Caki2 (cell line): ENCODE measurements at regions not wholly inside any gene's neighbourhood (a gene's known extent, or its start where the extent isn't known, plus 50 kb on each side); places are given as distances from the start of the nearest gene placed in this dataset.
"Not testable (repeated sequence)": the region's sequence is repeated elsewhere in the genome, so short reads cannot be mapped to it uniquely, and the experiment has no call there.

Experiments
- DNase-seq: peaks from one replicate; pipeline ENCODE4 v3.0.0-alpha.2; 2015; ENCODE audit warnings: low read depth
- in situ Hi-C: cut with HindIII; loops from 2 replicates; pipeline ENCODE4 v1.10.0; 2016; ENCODE audit warnings: low sequenced_read_pairs, low pct_unique_long_range_greater_than_20kb, mixed read lengths

- no peak for DNase-seq
- in situ Hi-C loops, result no loop called here
These were observed 399.8 kb downstream of the OSTF1 start for GRCh38 chr9:75487856-75488718.

GRCh38 chr9:75488719-75489110 is 400.4 kb downstream of the OSTF1 start:
- in situ Hi-C loops, result no loop called here
- DNase-seq, result no peak

- in situ Hi-C loops, result no loop called here
- no peak for DNase-seq
These were observed 400.1 kb upstream of the PCSK5 start for GRCh38 chr9:75490326-75490725.

DNA sequence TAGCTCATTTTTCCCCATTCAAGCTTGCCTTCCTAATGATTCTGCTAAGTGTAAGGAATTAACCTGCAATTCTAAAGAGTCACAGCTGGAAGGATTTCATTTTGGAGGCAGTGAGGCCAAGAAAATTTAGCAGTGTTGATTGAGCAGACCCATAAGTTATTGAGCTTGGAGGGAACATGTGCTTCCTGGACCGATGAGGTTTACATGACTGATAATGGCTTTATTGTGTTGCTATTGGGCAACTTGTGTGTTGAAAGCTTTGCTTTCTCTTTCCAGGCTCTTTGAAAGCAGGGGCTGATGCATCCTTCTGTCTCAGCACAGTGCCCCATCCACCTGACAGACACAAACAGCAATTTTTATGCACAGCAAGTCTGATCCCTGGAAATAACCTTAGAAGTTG is 398.9 kb upstream of the PCSK5 start:
- in situ Hi-C loops, result no loop called here
- no peak for DNase-seq

DNA sequence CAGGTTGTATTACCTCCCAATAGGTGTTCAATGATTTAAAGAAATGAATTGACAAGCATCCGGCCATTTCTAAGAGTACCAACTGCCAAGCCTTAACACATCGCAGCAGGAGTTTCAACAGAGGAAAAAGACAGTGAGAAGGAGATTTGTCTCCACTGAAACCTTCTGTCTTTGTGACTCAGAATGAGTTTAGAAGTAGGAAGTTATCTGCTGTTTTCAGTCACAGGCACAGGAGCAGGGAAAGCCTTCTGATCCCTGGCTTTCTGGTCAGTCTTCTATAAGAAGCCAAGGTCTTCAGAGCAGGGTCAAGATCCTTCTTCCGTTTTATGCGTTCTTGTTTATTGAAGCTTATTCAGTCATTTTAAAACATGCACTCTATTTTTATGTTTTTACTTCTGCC is 390.7 kb upstream of the PCSK5 start:
- no peak for DNase-seq
- in situ Hi-C loops, result no loop called here

DNA sequence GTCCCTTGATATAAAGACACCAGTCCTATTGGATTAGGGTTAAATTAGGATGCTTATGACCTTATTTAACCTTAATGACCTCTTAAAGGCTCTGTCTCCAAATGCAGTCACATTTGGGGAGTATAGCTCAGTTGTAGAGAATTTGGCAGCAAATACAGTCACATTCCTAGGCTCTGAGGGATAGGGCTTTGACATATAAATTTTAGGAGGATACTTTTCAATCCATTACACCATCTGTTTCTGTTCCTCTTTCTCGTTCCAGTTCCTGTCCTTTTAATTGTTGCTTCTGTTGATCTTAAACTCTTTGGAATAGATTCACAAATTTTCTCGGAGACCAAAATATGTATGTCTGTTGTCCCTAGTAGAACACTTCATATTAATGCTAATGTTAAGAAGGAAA is 390.0 kb upstream of the PCSK5 start:
- in situ Hi-C loops, result no loop called here
- no peak for DNase-seq

- in situ Hi-C loops, DNase-seq: not testable (repeated sequence)
These were observed 389.5 kb upstream of the PCSK5 start for GRCh38 chr9:75500940-75501339.

DNA sequence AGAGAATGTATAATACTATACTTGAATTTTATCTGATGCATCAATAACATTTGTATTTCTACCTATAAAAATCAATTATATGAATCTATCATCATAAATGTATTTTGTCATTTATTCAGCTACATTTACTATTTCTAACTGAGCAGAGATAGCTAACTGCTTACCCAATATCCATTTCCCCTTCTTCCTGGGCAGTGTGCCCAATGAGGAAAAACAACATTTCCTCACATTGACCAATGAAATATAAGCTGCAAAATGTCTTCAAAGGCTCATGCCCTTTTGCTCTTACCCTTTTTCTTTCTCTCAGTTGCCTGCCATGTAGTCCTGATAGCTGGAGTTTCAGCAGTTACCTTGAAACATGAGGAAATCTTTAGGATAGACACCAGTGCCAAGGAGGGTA is 385.8 kb upstream of the PCSK5 start:
- in situ Hi-C loops, result no loop called here
- no peak for DNase-seq

DNA sequence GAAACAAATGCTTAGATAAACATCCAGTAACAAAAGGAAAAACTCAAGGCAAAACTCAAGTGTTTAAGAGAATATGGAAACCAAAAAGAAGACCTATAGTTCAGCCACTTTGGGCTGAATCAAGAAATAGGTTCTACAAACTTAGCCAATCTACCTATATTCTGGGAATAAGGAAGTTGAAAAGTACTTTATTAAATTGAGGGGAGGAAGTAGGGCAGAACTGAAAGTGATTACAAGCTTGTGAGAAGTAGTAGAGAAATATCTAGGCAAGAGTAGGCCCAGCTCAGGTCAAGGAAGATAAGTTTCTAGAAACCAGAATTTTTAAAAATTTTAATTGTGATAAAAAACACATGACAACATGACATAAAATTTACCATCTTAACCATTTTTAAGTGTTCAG is 384.8 kb upstream of the PCSK5 start:
- no peak for DNase-seq
- in situ Hi-C loops, result no loop called here

DNA sequence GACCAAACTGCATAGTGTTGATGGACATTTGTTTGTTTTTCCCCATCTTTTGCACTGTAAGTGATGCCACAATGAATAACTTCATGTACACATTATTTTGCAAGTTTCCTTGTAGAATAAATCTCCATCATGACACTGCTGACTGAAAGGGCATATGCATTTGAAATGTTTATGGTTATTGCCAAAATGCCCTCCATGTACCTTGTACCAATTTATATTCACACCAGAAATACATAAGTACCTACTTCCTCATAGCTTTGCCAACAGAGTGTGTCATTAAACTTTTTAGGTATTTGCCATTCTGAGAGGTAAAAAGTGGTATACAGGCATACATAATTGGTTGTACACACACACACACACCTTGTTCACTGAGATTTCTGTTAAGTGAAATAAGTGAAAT is 361.0 kb upstream of the PCSK5 start:
- no peak for DNase-seq
- in situ Hi-C loops, result no loop called here

DNA sequence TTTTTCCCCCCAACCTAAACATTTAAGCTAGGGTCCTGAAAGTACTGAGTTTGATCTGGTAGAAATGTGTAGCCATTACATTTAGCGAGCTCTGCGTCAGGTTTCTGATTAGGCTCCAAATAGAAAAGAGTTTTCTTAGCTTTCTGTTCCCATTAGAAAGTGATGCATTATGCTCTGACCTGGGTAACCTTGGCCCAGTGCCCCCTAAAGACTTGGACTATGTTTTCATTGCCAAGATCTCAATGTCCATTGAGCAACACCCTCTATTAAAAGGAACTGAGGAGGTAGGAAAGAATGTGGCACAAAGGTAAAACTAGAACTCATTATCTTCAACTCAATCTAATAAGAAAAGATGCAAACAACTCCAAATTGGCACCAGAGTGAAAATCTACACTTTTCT is 358.9 kb upstream of the PCSK5 start:
- DNase-seq, result no peak
- in situ Hi-C loops, result no loop called here

GRCh38 chr9:75532233-75533050 is 358.0 kb upstream of the PCSK5 start:
- in situ Hi-C loops, result no loop called here
- no peak for DNase-seq

DNA sequence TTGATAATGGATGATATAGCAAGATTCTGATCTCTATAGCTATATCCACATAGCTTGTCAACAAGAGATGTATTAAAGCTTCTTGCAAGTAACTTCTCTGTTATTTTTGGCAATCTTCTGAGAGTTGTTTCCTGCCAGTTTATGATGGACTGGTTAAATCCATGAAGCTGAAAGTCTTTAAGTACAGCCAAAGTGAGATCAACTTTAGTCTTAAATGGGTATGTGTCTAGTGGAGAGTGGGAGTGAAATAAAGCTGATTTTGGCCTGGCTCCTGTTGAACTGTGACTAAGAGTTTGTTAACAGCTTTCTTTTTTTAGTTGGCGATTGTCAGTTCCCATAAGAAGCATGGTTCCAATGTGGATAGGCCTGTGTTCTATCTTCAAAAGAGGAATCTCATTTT is 350.9 kb upstream of the PCSK5 start:
- no peak for DNase-seq
- in situ Hi-C loops, result no loop called here

GRCh38 chr9:75540185-75540584 is 350.3 kb upstream of the PCSK5 start:
- in situ Hi-C loops, result no loop called here
- DNase-seq, result no peak

DNA sequence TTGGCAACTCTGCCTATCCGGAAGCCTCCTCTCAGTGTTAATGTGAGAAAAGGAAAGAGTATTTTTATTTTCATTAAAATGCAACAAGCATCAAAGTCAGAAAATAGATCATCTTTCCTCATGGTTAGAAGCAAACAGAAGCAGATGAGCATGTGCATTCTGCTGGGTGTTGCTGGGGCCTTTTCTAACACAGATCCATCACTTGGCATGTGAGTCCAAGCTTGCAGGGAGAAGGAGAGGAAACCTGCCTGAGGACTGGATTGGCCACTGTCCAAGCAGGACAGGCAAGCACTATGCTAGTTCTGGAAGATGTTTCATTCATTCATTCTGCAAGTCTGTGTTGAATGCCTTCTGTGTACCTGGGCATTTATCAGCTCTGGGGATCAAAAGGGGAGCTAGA is 348.7 kb upstream of the PCSK5 start:
- DNase-seq, result no peak

DNA sequence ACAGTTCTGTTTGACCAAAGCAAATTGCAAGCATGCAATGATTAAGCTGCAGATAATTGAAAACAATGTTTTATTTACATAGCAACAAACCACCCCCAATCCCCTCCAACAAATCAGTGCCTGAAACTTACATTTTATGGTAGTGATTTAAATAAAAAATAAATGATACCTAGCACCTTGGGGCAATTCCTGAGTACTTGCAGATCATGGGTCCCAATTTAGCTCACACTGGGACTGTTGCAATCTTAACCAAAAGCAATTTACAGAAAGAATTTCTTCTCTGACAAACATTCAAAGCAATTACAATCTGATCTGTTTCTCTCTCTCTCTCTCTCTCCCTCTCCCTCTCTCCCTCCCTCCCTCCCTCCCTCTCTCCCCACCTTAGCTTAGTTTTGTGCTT is 345.7 kb upstream of the PCSK5 start:
- in situ Hi-C loops, result no loop called here
- no peak for DNase-seq

More for the DNA sequence above, 348.7 kb upstream of the PCSK5 start:
- in situ Hi-C loops, result no loop called here

- in situ Hi-C loops, result no loop called here
- no peak for DNase-seq
These were observed 345.2 kb upstream of the PCSK5 start for GRCh38 chr9:75545287-75545686.

GRCh38 chr9:75548871-75549270 is 341.6 kb upstream of the PCSK5 start:
- no peak for DNase-seq
- in situ Hi-C loops, result no loop called here

DNA sequence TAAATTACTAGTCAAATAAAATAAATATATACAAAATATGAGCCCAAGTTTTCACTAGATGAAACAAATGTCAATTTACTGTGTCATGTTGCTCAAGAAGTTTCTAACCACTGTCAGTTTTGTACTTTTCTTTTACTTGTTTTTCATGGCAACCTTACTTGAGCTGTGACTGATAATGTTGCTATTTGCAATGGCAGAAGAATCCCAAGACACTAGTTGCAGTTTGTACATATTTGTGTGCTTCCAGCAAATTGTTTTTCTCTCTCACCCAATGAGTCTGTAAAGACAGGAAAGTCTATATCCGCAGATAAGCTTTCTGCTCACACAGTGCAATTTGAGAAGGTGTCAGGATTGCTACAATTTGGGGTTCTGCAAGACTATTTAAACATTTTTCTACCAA is 338.6 kb upstream of the PCSK5 start:
- DNase-seq, result no peak
- in situ Hi-C loops, result no loop called here

DNA sequence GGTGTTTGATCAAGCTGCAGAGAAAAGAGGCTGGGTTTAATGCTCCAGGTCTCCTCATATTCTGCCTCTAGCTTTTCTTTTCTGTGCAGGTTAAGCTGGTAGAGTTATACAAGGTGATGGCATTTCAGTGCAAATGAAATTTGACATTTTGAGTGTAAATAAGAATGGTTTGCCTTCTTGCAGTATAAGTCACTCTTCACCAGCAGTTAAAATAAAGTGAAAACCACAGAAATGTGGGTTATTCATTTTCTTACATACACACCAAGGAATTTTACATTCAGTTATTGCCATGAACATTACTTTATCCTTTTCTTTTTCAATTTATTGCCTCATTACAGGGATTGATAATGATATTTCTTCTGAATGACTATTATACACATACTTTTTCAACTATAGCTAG is 337.5 kb upstream of the PCSK5 start:
- no peak for DNase-seq
- in situ Hi-C loops, result no loop called here
